Mesendoderm (in vitro differentiated cells): ENCODE measurements at regions not wholly inside any gene's neighbourhood (a gene's known extent, or its start where the extent isn't known, plus 50 kb on each side); places are given as distances from the start of the nearest gene placed in this dataset.

Source experiments
- DNase-seq: peaks from one replicate; pipeline ENCODE4 v3.0.0; 2013
- H2AK5ac ChIP-seq: 2 replicates; pipeline ENCODE4 v1.6.1; 2013; ENCODE audit warnings: low read length, inconsistent platforms
- H2BK120ac ChIP-seq: 2 replicates; pipeline ENCODE4 v1.6.1; 2013; ENCODE audit warnings: low read depth, mild to moderate bottlenecking, low read length, moderate library complexity, mixed read lengths
- H2BK15ac ChIP-seq: replicated peaks from 2 replicates; pipeline ENCODE4 v1.6.1; 2013; ENCODE audit warnings: low read depth, mild to moderate bottlenecking, moderate library complexity
- H2BK5ac ChIP-seq: 2 replicates; pipeline ENCODE4 v1.6.1; 2013; ENCODE audit warnings: low read length, inconsistent platforms
- H3K18ac ChIP-seq: 2 replicates; pipeline ENCODE4 v1.6.1; 2013; ENCODE audit warnings: mild to moderate bottlenecking, low read length, mixed read lengths
- H3K23ac ChIP-seq: one replicate; pipeline ENCODE4 v1.6.1; 2013; ENCODE audit warnings: low read length
- H3K27ac ChIP-seq: 2 replicates; pipeline ENCODE4 v1.5.1; 2013; ENCODE audit warnings: low read depth, mild to moderate bottlenecking, inconsistent platforms, low read length, moderate library complexity
- H3K27me3 ChIP-seq: 2 replicates; pipeline ENCODE4 v1.6.1; 2013; ENCODE audit warnings: low read length, control low read depth, mild to moderate bottlenecking, inconsistent platforms; ENCODE audit not compliant: insufficient read depth, poor library complexity
- H3K36me3 ChIP-seq: 2 replicates; pipeline ENCODE4 v1.6.1; 2013; ENCODE audit warnings: low read length, inconsistent platforms; ENCODE audit not compliant: control insufficient read depth, insufficient read depth
- H3K4ac ChIP-seq: one replicate; pipeline ENCODE4 v1.6.1; 2013; ENCODE audit warnings: low read depth, mild to moderate bottlenecking, low read length, moderate library complexity
- H3K4me1 ChIP-seq: 2 replicates; pipeline ENCODE4 v1.6.1; 2013; ENCODE audit warnings: low read depth, low read length, inconsistent platforms; ENCODE audit not compliant: control insufficient read depth
- H3K4me2 ChIP-seq: 2 replicates; pipeline ENCODE4 v1.6.1; 2013; ENCODE audit warnings: low read length
- H3K4me3 ChIP-seq: 2 replicates; pipeline ENCODE4 v1.5.1; 2013; ENCODE audit warnings: mild to moderate bottlenecking, low read length
- H3K56ac ChIP-seq: one replicate; pipeline ENCODE4 v1.6.1; 2013; ENCODE audit warnings: low read length
- H3K79me1 ChIP-seq: 2 replicates; pipeline ENCODE4 v1.6.1; 2013; ENCODE audit warnings: low read length, inconsistent platforms
- H3K79me2 ChIP-seq: 2 replicates; pipeline ENCODE4 v1.6.1; 2013; ENCODE audit warnings: mild to moderate bottlenecking, low read length; ENCODE audit not compliant: control insufficient read depth, insufficient read depth
- H3K9ac ChIP-seq: 2 replicates; pipeline ENCODE4 v1.6.1; 2013; ENCODE audit warnings: low read length, inconsistent platforms
- H4K5ac ChIP-seq: one replicate; pipeline ENCODE4 v1.6.1; 2013; ENCODE audit warnings: low read length
- H4K8ac ChIP-seq: one replicate; pipeline ENCODE4 v1.6.1; 2013; ENCODE audit warnings: low read depth, mild to moderate bottlenecking, control low read depth, low read length, moderate library complexity
- WGBS: extraction: QIAGEN DNeasy Blood & Tissue Kit; methylation state at CpG from one replicate; pipeline ENCODE4 v1.1.7; 2013; ENCODE audit warnings: low lambda C conversion rate, missing lambda C conversion rate; ENCODE audit not compliant: insufficient coverage; ENCODE audit errors: extremely low coverage; 5-methylcytosine and 5-hydroxymethylcytosine counted together

DNA sequence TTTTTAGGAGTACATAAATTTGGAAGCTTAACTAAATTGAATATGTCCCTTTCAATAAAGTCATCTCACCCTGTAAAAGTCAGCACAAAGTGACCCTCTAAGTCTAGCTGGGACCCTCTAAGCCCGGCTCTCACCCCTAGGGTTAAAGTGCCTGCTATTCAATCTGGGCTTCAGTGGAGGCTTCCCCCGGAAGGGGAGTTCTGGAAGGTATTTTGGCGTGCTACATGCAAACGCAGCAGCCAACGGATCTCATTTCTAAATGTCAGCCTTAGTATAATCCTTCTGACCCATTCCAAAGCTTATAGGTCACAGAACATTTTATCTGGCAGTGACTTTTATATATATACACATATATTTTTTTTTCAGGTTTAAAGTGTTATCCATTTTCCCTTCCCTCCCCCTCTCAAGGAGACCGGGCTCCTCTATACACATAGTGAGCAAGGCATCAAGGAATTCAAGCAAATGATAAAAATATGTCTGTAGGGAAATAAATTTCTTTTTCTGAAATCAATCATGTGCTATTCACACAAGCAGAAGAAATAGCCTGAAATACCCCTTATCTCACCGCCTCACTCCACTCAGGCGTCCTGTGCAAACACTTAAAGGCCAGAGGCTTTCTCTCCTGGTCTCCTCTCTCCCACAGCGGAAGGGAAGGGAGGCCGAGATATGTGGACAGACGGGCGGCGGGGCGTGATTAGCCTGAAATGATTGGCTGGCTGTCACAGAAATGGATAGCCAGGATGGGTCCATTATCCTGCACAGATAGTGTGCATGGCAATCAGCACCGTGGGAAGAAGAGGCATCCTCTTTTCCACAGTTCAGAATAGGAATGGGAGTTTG, 301.7 kb downstream of the GALC start:
- Histone ChIP-seq H3K79me2 (no peaks in the 10 kb centered on the region), H3K9ac (no peak overlapping the region), H3K23ac (no peak overlapping the region), H3K4ac (no peak overlapping the region), H2BK120ac (no peak overlapping the region), H3K27ac (no peak overlapping the region), H4K5ac (no peak overlapping the region), H2BK5ac (no peak overlapping the region), H3K18ac (no peak overlapping the region), H3K4me2 (no peak overlapping the region), H3K36me3 (no peaks in the 10 kb centered on the region), H3K4me1 (no peaks in the 10 kb centered on the region), H3K27me3 (no peaks in the 10 kb centered on the region), H3K79me1 (no peaks in the 10 kb centered on the region), H3K56ac (no peak overlapping the region), H2BK15ac (no peak overlapping the region), H2AK5ac (no peak overlapping the region), H4K8ac (no peak overlapping the region), H3K4me3 (no peak overlapping the region)
- no CpG with 5 or more reads among the region's 15 CpGs for WGBS
- DNase-seq = no peak

DNA sequence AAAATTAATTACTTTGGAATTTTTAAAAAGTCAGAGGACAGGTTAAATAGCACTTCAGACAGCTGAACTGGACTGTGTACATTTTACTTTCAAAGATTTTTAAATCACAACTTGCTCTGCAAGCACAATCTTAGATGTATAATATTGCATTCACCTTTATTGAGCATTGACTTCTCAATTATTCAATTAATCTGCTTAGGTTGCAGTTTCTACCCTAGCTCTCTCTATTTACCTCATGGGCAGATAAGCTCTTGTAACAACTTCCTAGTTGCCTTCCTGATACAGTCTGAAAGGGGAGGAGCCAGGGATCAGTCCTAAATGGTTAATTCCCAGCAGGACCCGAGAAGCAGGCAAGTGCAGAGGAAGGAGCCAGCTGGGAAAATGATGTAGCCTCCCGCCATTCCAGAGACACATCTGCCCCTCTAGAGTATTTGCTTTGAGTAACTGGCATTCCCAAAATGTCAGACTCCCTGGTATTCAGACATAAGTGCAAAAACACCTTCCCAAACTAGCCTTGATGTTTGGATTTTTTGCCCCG, 302.8 kb downstream of the GALC start:
- Histone ChIP-seq H3K79me2 (no peaks in the 10 kb centered on the region), H3K4me2 (no peak overlapping the region), H2BK5ac (no peak overlapping the region), H3K56ac (no peak overlapping the region), H2BK15ac (no peak overlapping the region), H2BK120ac (no peak overlapping the region), H3K4ac (no peak overlapping the region), H4K8ac (no peak overlapping the region), H3K36me3 (no peaks in the 10 kb centered on the region), H3K27me3 (no peaks in the 10 kb centered on the region), H3K9ac (no peak overlapping the region), H2AK5ac (no peak overlapping the region), H3K18ac (no peak overlapping the region), H3K23ac (no peak overlapping the region), H3K4me1 (no peaks in the 10 kb centered on the region), H4K5ac (no peak overlapping the region), H3K27ac (no peak overlapping the region), H3K4me3 (no peak overlapping the region), H3K79me1 (no peaks in the 10 kb centered on the region)
- peak; percentile 78 for DNase-seq
- WGBS = no CpG with 5 or more reads among the region's 3 CpGs

DNA sequence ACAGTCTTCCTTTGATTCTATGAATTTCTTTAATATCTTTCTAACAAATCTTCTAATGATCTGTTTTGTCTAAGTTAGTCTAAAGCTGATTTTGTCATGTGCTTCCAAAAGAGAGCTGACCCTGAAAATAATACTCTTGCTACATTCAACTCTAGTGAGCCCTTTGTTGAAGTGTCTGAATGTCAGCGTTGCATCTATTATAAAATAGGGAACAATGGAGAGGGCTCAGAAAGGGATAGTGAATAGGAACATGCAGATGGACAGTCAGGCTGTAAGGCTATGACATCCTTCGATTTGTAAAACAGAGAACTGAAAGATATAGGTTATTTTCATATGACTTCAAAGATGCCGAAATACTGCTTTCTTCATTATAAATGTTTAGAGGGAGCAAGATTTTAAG, 304.5 kb downstream of the GALC start:
- no peak overlapping the region for H3K4me3 ChIP-seq
- no peaks in the 10 kb centered on the region for H3K79me1 ChIP-seq
- no peak overlapping the region for H4K5ac ChIP-seq
- no peaks in the 10 kb centered on the region for H3K79me2 ChIP-seq
- no peak overlapping the region for H3K4me2 ChIP-seq
- no peak overlapping the region for H2BK15ac ChIP-seq
- no peaks in the 10 kb centered on the region for H3K4me1 ChIP-seq
- H3K27ac ChIP-seq = no peak overlapping the region
- no peak overlapping the region for H3K23ac ChIP-seq
- H3K27me3 ChIP-seq = no peaks in the 10 kb centered on the region
- DNase-seq = no peak
- no peak overlapping the region for H3K56ac ChIP-seq
- WGBS = no CpG with 5 or more reads among the region's 3 CpGs
- H2AK5ac ChIP-seq = no peak overlapping the region
- H2BK120ac ChIP-seq = no peak overlapping the region
- no peak overlapping the region for H3K9ac ChIP-seq
- H2BK5ac ChIP-seq = no peak overlapping the region
- no peak overlapping the region for H3K4ac ChIP-seq
- no peaks in the 10 kb centered on the region for H3K36me3 ChIP-seq
- no peak overlapping the region for H3K18ac ChIP-seq
- no peak overlapping the region for H4K8ac ChIP-seq

DNA sequence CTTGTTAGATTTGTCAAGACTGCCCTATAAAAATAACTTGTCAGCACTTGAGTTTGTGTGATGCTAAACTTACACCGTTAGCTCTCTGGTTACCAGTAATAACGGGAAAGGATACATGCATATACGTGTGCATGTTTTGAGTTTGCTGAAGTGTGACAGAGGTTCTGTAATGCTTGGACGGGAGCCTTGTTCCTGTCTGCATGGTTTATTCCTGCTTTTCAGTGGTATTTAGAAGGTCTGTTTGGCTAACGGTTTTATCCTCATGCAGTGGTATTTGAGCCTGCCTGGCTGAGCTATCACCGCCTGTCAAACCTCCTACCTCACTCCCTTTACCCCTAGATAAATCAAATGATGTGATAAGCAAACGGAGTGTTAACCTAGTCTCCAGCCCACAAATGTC, 305.6 kb downstream of the GALC start:
- no peaks in the 10 kb centered on the region for H3K79me1 ChIP-seq
- H3K27me3 ChIP-seq = no peaks in the 10 kb centered on the region
- DNase-seq = peak; percentile 5
- no peaks in the 10 kb centered on the region for H3K79me2 ChIP-seq
- H3K36me3 ChIP-seq = no peaks in the 10 kb centered on the region
- no peak overlapping the region for H3K18ac ChIP-seq
- H2BK5ac ChIP-seq = no peak overlapping the region
- no peak overlapping the region for H3K4me2 ChIP-seq
- H3K23ac ChIP-seq = no peak overlapping the region
- no peak overlapping the region for H2BK120ac ChIP-seq
- no peak overlapping the region for H3K27ac ChIP-seq
- H3K9ac ChIP-seq = no peak overlapping the region
- no CpG with 5 or more reads among the region's 7 CpGs for WGBS
- H2AK5ac ChIP-seq = no peak overlapping the region
- H4K8ac ChIP-seq = no peak overlapping the region
- H3K56ac ChIP-seq = no peak overlapping the region
- H3K4ac ChIP-seq = no peak overlapping the region
- no peak overlapping the region for H3K4me3 ChIP-seq
- no peaks in the 10 kb centered on the region for H3K4me1 ChIP-seq
- no peak overlapping the region for H2BK15ac ChIP-seq
- H4K5ac ChIP-seq = no peak overlapping the region

DNA sequence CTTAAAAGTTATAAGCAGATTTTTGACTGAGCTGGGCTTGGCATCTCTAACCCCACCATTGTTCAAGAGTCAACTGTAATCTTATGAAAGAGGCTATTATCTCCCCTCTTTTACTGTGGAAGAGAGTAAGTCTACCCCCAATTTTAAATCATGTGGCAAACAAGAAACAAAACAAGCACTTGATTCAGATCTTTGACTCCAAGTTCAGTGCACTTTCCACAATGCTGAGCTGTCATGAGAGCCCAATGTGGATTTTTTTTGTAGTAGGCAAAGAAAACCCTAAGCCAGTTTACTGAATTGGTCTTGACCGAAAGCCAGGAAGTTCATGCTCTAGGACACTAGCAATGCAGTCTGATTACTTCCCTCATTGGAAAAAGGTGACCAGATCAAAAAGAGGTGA, 306.2 kb downstream of the GALC start:
- H3K4ac ChIP-seq = no peak overlapping the region
- no peaks in the 10 kb centered on the region for H3K27me3 ChIP-seq
- no peaks in the 10 kb centered on the region for H3K79me2 ChIP-seq
- H3K9ac ChIP-seq = no peak overlapping the region
- H2BK15ac ChIP-seq = no peak overlapping the region
- no peaks in the 10 kb centered on the region for H3K36me3 ChIP-seq
- no peak overlapping the region for H2BK120ac ChIP-seq
- no peak for DNase-seq
- H3K56ac ChIP-seq = no peak overlapping the region
- H2AK5ac ChIP-seq = no peak overlapping the region
- H2BK5ac ChIP-seq = no peak overlapping the region
- no peak overlapping the region for H3K4me2 ChIP-seq
- no peak overlapping the region for H3K23ac ChIP-seq
- H4K8ac ChIP-seq = no peak overlapping the region
- no peaks in the 10 kb centered on the region for H3K79me1 ChIP-seq
- no peak overlapping the region for H4K5ac ChIP-seq
- no peak overlapping the region for H3K27ac ChIP-seq
- H3K18ac ChIP-seq = no peak overlapping the region
- no CpG with 5 or more reads among the region's 1 CpG for WGBS
- H3K4me1 ChIP-seq = no peaks in the 10 kb centered on the region
- H3K4me3 ChIP-seq = no peak overlapping the region

DNA sequence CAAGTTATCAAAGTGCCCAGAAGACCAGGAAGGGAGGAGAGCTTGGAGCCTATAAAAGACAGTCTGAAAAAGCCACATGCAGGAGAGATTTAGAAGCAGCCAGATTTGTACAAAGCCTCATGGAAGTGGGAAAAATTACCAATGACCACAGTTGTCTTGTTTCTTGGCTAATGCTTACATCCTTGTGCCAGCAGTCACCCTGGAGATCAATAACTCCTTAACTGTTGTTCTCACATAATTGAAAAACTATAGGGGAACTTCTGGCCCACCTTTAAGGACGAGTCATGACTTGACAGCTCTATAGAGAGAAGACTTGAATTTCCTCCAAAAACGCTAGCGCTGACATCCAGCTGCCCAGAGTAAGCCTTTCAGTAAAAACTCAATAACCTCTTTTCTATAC, 313.1 kb downstream of the GALC start:
- no peak overlapping the region for H3K9ac ChIP-seq
- no peak overlapping the region for H3K56ac ChIP-seq
- WGBS = no CpG with 5 or more reads among the region's 3 CpGs
- H3K4ac ChIP-seq = no peak overlapping the region
- H3K18ac ChIP-seq = no peak overlapping the region
- H2AK5ac ChIP-seq = no peak overlapping the region
- H4K5ac ChIP-seq = no peak overlapping the region
- no peaks in the 10 kb centered on the region for H3K4me1 ChIP-seq
- H3K36me3 ChIP-seq = no peaks in the 10 kb centered on the region
- H2BK120ac ChIP-seq = no peak overlapping the region
- no peak for DNase-seq
- H3K79me2 ChIP-seq = no peaks in the 10 kb centered on the region
- no peak overlapping the region for H3K4me3 ChIP-seq
- no peak overlapping the region for H2BK15ac ChIP-seq
- H3K79me1 ChIP-seq = no peaks in the 10 kb centered on the region
- no peak overlapping the region for H2BK5ac ChIP-seq
- H3K27me3 ChIP-seq = no peaks in the 10 kb centered on the region
- H3K27ac ChIP-seq = no peak overlapping the region
- no peak overlapping the region for H3K23ac ChIP-seq
- H3K4me2 ChIP-seq = no peak overlapping the region
- H4K8ac ChIP-seq = no peak overlapping the region
